ENCODE measurements at regions not wholly inside any gene's neighbourhood (a gene's known extent, or its start where the extent isn't known, plus 50 kb on each side); places are given as distances from the start of the nearest gene placed in this dataset.
A peak's percentile ranks its signal among the peaks of the same experiment; 100 is the strongest.

DNA sequence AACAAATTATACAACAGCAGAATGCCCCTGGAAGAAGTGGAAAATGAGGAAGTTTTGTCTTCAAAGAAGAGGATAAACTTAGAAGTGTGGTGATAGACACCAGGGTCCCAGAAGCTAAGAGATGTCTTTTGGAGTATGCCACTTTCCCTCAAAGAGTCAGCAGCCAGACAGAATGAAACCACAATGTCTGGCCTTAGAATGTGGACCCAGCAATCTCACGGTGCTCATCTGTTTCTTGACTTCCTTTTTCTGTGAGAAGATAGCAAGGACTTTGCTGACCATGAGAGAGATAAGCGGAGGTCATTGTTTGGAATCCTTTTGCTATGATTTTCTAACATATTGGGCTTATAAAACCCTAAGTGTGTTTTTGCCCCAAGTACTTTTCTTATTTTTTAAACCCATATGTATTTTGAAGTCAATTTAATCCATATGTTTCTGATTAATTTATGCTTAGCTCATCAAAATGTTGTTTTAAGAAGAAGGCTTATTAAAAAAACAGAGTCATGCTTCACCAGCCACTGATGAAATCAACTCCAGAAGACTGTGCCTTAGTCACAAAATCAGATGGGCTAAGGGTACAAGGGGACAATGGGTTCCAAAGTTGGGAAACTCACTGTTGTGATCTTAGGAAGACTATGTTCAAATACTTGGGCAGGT, 451.2 kb upstream of the JAG1 start:
- H3K27ac Mint-ChIP-seq (ENCODE audit: unreplicated experiment) = peak overlapping the region; percentile 83
- H3K36me3 Mint-ChIP-seq (ENCODE audit: low read depth, unreplicated experiment) = peaks cover 2% of the 10 kb centered on the region
- TF ChIP-seq, protein P1, sequence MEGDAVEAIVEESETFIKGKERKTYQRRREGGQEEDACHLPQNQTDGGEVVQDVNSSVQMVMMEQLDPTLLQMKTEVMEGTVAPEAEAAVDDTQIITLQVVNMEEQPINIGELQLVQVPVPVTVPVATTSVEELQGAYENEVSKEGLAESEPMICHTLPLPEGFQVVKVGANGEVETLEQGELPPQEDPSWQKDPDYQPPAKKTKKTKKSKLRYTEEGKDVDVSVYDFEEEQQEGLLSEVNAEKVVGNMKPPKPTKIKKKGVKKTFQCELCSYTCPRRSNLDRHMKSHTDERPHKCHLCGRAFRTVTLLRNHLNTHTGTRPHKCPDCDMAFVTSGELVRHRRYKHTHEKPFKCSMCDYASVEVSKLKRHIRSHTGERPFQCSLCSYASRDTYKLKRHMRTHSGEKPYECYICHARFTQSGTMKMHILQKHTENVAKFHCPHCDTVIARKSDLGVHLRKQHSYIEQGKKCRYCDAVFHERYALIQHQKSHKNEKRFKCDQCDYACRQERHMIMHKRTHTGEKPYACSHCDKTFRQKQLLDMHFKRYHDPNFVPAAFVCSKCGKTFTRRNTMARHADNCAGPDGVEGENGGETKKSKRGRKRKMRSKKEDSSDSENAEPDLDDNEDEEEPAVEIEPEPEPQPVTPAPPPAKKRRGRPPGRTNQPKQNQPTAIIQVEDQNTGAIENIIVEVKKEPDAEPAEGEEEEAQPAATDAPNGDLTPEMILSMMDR (IDR thresholded peaks at IDR 0.05; ENCODE audit: insufficient read depth, low read depth, low read length) = no peak
- TF ChIP-seq EZH2 (IDR thresholded peaks at IDR 0.05; ENCODE audit: insufficient read depth, low read length) = no peak
- H3K36me3 ChIP-seq (ENCODE audit: insufficient read depth, low read length) = no peaks in the 10 kb centered on the region
- DNase-seq (ENCODE audit: low read depth) (no peak), FAIRE-seq (no peak)
- no peaks in the 10 kb centered on the region for H3K79me2 ChIP-seq (ENCODE audit: insufficient read depth, low read length)
- no peaks in the 10 kb centered on the region for H3K27me3 ChIP-seq (ENCODE audit: insufficient read depth, low read length)
- H3K4me3 Mint-ChIP-seq (ENCODE audit: unreplicated experiment) = no peak overlapping the region
- no peaks in the 10 kb centered on the region for H3K9me3 Mint-ChIP-seq (ENCODE audit: unreplicated experiment)
- peaks cover 4% of the 10 kb centered on the region for H3K4me1 ChIP-seq (ENCODE audit: insufficient read depth, low read length)
- H3K27me3 Mint-ChIP-seq (ENCODE audit: low read depth, unreplicated experiment) = no peaks in the 10 kb centered on the region
- H4K20me1 ChIP-seq (ENCODE audit: insufficient read depth, low read length) = no peaks in the 10 kb centered on the region
- H3K4me2 ChIP-seq (ENCODE audit: low read length) = no peak overlapping the region
- no peak overlapping the region for H2AFZ ChIP-seq (ENCODE audit: low read depth, low read length)
- H3K4me3 ChIP-seq (ENCODE audit: insufficient read depth, low read depth, low read length) = no peak overlapping the region
- peaks cover 30% of the 10 kb centered on the region for H3K4me1 Mint-ChIP-seq (ENCODE audit: low read depth, unreplicated experiment)
- no peak overlapping the region for H3K9ac ChIP-seq (ENCODE audit: low read length)
- no peaks in the 10 kb centered on the region for H3K9me3 ChIP-seq (ENCODE audit: insufficient read depth, low read depth, low read length)
- no peak overlapping the region for H3K27ac ChIP-seq (ENCODE audit: low read depth, low read length)

DNA sequence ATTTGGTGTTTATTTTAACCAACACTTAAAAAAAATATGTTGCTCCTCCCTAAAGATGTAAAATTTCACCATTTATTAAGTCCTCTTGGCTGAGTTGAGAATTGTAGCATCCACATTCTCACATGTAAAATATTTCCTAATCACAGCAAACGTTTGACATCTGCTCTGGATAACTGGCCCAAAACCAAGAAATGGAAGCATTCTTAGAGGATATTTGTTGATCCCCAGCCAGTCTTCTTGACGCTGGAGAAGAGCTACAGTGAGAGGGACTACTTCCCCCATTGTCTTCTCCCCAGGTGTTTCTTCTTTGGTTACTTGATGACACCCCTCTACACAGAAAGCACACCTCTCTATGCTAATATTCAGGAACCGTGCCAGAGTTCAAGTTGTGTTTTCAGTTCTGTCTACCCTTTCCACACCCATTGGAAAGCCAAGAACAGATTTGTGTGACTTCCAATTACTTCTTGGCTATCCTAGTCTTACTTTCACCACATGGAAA, 454.5 kb upstream of the JAG1 start:
- FAIRE-seq (no peak), DNase-seq (ENCODE audit: low read depth) (no peak)
- H3K79me2 ChIP-seq (ENCODE audit: insufficient read depth, low read length) = no peaks in the 10 kb centered on the region
- no peak overlapping the region for H3K4me3 ChIP-seq (ENCODE audit: insufficient read depth, low read depth, low read length)
- no peaks in the 10 kb centered on the region for H3K27me3 ChIP-seq (ENCODE audit: insufficient read depth, low read length)
- no peaks in the 10 kb centered on the region for H3K4me1 ChIP-seq (ENCODE audit: insufficient read depth, low read length)
- no peak overlapping the region for H3K27ac ChIP-seq (ENCODE audit: low read depth, low read length)
- Mint-ChIP-seq H3K27ac (ENCODE audit: unreplicated experiment) (no peak overlapping the region), H3K9me3 (ENCODE audit: unreplicated experiment) (no peaks in the 10 kb centered on the region), H3K36me3 (ENCODE audit: low read depth, unreplicated experiment) (peaks cover 2% of the 10 kb centered on the region), H3K4me1 (ENCODE audit: low read depth, unreplicated experiment) (peaks cover 26% of the 10 kb centered on the region), H3K27me3 (ENCODE audit: low read depth, unreplicated experiment) (no peaks in the 10 kb centered on the region), H3K4me3 (ENCODE audit: unreplicated experiment) (no peak overlapping the region)
- H3K4me2 ChIP-seq (ENCODE audit: low read length) = no peak overlapping the region
- no peaks in the 10 kb centered on the region for H3K36me3 ChIP-seq (ENCODE audit: insufficient read depth, low read length)
- H4K20me1 ChIP-seq (ENCODE audit: insufficient read depth, low read length) = no peaks in the 10 kb centered on the region
- TF ChIP-seq EZH2 (IDR thresholded peaks at IDR 0.05; ENCODE audit: insufficient read depth, low read length) = no peak
- TF ChIP-seq, protein P1 (IDR thresholded peaks at IDR 0.05; ENCODE audit: insufficient read depth, low read depth, low read length) = no peak
- H2AFZ ChIP-seq (ENCODE audit: low read depth, low read length) = no peak overlapping the region
- no peaks in the 10 kb centered on the region for H3K9me3 ChIP-seq (ENCODE audit: insufficient read depth, low read depth, low read length)
- no peak overlapping the region for H3K9ac ChIP-seq (ENCODE audit: low read length)

DNA sequence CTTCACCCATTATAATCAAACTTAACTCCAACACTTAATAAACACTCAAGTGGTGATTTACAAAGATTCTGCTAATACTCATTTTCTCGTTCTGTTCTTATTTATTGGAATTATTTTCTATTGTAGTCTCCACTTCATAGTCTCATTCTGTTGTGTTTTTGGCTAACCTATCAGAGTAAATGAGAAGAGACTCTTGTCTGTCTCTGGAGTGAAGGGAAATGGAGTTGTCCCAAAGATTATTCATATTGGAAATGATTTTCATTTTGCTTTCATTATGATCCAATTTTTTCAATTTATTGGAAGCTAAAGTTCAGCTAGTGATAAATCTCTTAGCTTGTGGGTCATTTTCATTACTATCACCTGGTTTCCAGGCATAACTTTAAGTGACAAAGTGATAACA, 454.9 kb upstream of the JAG1 start:
- Histone ChIP-seq H4K20me1 (ENCODE audit: insufficient read depth, low read length) (no peaks in the 10 kb centered on the region), H2AFZ (ENCODE audit: low read depth, low read length) (no peak overlapping the region), H3K4me1 (ENCODE audit: insufficient read depth, low read length) (no peaks in the 10 kb centered on the region), H3K27me3 (ENCODE audit: insufficient read depth, low read length) (no peaks in the 10 kb centered on the region), H3K4me2 (ENCODE audit: low read length) (no peak overlapping the region), H3K9ac (ENCODE audit: low read length) (no peak overlapping the region), H3K36me3 (ENCODE audit: insufficient read depth, low read length) (no peaks in the 10 kb centered on the region), H3K27ac (ENCODE audit: low read depth, low read length) (no peak overlapping the region), H3K79me2 (ENCODE audit: insufficient read depth, low read length) (no peaks in the 10 kb centered on the region), H3K4me3 (ENCODE audit: insufficient read depth, low read depth, low read length) (no peak overlapping the region), H3K9me3 (ENCODE audit: insufficient read depth, low read depth, low read length) (no peaks in the 10 kb centered on the region)
- no peak overlapping the region for H3K4me3 Mint-ChIP-seq (ENCODE audit: unreplicated experiment)
- FAIRE-seq = no peak
- H3K9me3 Mint-ChIP-seq (ENCODE audit: unreplicated experiment) = no peaks in the 10 kb centered on the region
- H3K27me3 Mint-ChIP-seq (ENCODE audit: low read depth, unreplicated experiment) = no peaks in the 10 kb centered on the region
- H3K36me3 Mint-ChIP-seq (ENCODE audit: low read depth, unreplicated experiment) = no peaks in the 10 kb centered on the region
- H3K4me1 Mint-ChIP-seq (ENCODE audit: low read depth, unreplicated experiment) = peaks cover 23% of the 10 kb centered on the region
- no peak for DNase-seq (ENCODE audit: low read depth)
- TF ChIP-seq, protein P1 (IDR thresholded peaks at IDR 0.05; ENCODE audit: insufficient read depth, low read depth, low read length) = no peak
- no peak for TF ChIP-seq EZH2 (IDR thresholded peaks at IDR 0.05; ENCODE audit: insufficient read depth, low read length)
- H3K27ac Mint-ChIP-seq (ENCODE audit: unreplicated experiment) = no peak overlapping the region
